Hepatic stellate cell (primary cell): ENCODE measurements at regions not wholly inside any gene's neighbourhood (a gene's known extent, or its start where the extent isn't known, plus 50 kb on each side); places are given as distances from the start of the nearest gene placed in this dataset.
A peak's percentile ranks its signal among the peaks of the same experiment; 100 is the strongest.

ENCODE experiments used
- DNase-seq: peaks from one replicate; pipeline ENCODE4 v3.0.0; 2011; ENCODE audit warnings: low spot score

DNA sequence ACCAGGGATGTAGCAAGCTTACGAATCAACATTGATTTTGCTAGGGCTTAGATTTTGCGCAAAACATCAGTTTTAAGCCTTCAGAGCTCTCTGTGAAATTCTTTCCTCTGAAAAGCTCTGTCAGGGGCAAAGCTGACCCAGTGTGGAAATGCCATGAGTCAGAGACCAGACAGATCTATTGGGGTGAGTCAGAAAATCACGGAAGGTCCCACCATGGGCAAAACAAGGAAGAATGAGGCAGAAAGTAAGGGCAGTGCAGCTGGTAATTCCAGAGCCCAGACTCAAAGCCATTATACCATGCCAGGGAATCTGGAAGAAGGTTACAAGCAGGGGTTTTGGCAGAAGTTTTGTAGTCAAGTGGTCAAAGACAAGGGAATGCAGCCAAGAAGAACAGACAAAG lies 256.6 kb upstream of the CTAGE1 start:
- peak; percentile 60 for DNase-seq

DNA sequence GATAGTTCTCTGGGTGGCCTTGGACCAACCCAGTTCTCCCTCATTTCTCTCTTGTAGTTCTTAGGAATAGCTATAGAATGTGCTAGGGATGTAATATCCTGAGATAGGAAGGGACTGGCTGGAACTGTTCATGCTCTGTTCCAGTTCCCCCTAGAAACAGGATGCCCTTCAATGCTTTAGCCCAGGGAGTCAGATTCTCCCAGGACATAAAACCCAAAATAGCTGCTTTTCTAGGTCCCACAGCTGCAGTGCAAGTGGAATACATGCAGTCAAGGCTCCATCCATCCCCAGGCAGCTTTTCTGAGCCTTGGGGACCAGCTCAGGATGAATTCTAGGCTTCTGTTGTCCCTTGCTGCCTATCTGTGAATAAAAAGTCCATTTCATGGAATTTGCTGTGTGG lies 257.3 kb upstream of the CTAGE1 start:
- no peak for DNase-seq

DNA sequence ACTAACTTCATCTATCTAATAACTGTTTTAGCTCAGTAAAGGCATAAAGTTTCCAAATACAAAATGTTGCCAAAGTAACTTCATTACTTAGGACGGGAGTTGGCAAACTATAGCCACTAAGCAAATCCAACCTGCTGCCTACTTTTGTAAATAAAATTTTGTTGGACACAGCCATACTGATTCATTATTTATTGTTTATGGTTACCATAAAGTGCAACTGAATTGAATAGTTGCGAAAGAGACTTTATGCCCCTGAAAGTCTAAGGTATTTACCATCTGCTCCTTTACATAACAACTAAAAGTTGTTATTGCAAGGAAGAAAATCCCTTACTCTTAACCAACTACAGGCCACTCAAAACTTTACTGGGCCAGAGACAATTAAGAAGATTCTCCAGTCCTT lies 256.7 kb upstream of the RBBP8 start:
- no peak for DNase-seq

DNA sequence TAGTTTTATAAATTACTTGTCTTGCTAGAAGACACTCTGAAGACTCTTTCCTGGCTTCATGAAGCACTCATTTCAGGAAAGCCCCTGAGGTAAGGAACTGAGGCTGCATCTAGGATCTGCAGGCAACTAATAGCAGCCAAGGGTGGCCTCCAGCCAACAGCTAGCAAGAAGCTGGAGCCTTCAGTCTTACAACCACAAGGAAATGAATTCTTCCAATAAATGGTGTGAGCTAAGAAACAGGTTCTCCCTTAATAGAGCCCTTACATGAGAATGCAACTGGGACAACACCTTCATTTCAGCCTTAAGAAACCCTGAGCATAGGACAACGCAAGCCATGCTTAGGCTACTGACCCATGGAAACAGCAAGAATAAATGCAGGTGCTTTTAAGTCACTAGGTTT lies 254.6 kb upstream of the RBBP8 start:
- no peak for DNase-seq

DNA sequence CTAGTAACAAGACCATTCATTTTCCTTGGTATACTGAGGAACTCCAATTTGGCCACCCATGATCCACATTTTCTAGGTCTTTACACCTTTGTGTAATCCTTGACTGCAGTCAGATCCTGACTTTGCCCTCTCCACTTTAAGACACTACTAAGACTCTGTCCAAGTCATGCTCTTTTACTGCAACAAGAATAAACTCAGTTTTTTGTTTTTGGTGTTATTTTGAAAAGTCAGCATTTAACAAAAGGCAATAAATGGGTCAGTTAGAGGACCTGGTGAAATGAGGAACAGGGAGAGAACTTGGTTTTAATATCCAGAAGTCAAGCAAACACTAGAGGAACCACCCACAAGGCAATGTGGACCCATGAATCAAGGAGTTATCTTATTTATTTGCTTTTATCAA lies 252.2 kb upstream of the RBBP8 start:
- DNase-seq, result no peak

DNA sequence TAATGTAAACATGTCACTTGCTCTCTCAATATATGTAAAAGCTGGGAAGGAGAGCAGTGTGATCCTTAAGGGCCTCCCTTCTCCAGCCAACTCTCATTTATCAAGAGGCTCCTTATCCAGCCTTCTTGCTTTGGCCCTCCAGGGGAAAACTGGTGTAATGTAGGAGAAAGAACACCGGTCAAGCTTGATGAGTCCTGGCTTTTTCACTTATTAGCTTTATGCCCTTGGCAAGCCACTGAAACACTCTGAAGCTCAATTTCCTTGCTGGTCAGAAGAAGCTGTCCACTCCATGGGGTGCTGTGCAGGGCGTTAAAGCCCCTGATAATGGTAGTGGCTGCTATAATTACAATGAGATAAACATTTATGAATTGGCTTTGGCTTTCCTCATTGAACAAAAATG lies 251.2 kb upstream of the RBBP8 start:
- no peak for DNase-seq

DNA sequence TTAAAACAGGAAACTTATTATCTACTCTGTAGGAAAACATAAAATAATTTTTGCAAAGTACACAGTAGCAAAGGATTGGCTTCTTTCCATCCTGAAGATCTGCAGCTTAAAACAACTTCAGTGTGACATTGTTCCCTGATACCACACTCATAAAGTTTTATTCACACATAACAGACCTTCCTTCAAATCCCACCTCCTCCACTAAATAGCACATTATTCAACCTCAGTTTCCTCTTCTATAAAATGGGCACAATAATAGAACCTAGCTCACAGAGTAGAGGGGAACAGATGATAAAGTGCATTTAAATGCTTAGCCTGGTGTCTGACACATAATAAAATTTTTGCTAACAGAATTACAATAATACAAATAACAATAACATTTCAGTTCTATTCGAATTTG lies 250.4 kb upstream of the RBBP8 start:
- no peak for DNase-seq

DNA sequence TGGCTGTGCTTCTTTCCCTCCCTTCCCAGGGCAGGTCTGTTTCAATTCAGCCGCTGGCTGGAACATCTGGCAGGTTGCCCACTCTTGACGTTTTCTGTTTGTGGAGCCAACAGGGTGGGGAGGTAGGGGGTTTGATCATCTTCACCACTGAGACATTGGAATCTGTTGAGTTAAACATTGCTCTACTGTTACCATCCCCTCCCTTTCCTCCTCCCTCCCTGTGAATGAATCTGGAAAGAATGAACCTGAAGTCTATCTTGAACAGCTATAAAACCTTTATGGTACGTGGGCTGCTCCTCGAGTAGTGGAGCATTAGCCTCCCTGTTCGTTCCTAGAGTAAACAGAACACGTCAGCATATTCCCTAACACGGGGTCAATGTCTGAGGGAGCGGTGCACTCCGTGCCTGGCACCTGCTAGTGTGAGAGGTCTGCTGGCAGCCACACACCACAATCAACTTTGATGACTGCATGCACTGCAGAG lies 249.9 kb upstream of the RBBP8 start:
- no peak for DNase-seq

DNA sequence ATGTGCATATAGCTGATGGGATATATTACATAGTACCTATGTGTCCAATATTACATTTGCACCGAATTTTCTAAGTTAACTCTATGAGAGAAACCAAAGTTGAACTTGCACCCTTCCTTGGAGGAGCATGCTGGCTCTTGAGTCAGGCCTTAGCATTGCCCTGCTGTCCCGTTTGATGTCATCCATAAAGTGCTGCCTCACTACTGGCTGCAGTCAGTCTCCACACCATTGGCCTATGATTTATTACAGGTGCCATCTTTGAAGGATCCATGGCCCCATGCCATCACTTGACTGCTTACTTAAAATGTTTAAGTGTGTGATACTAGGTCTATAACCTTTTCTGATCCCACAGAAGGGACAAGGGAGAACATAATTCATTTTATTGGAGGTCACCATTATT lies 249.3 kb upstream of the RBBP8 start:
- no peak for DNase-seq

DNA sequence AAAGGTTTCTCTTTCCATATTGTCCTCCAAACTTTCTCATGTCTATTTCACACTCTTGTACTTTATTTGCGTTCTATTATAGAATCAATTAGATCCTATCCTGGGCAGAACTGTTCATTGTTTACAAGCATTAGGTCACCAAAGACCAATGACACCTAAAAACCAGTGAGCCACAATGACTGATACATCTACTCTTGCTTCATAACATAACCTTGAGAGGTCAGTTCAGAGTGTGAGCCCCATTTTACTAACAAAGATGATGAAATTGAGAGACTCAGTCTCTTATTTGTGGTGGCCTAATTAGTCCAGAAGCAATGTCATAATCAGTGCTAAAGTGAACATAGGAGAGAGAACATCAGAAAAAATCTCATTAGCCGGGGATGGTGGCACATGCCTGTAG lies 248.9 kb upstream of the RBBP8 start:
- no peak for DNase-seq

DNA sequence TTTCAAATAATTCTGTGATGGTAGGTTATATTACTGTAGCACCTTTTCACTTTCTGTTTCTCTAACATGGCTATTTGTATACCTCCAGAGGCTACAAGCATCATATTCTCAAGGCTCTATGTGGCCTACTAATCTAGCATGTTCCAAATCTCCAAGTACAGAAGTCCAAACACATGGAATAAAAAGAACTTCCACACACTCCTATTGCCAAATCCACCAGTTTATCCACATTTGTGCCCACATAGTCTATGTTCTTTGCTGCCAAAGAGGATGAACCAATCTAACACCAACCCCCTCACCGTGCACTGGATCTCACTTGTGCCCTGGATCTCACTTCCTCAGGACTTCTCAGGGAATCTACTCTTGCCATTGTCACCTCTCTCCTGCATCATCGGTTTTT lies 247.3 kb upstream of the RBBP8 start:
- no peak for DNase-seq

DNA sequence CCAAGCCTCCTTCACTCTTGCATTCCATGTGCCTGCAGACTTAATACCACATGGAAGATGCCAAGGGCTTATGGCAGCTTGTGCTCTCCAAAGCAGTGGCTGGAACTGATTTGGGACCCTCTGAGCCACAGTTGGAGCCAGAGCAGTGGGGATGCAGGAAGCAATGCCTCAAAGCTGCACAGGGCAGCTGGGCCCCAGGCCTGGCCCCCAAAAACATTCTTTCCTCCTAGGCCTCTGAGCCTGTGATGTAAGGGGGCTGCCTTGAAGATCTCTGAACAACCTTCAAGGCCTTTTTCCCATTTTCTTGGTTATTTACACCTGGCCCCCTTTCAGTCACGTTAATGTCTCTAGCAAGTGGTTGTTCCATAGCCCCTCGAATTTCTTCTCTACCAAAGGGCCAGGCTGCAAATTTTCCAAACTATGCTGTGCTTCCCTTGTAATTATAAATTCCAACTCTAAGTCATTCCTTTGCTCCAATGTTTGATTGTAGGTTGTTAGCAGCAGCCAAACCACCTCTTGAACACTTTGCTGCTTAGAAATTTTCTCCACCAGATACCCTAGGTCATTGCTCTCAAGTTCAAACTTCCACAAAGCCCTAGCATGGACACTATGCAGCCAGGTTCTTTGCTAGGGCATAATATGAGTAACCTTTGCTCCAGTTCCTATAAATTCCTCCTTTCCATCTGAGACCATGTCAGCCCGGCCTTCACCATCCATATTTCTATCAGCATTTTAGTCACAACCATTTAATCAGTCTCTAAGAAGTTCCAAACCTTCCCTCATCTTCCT lies 245.0 kb upstream of the RBBP8 start:
- no peak for DNase-seq

DNA sequence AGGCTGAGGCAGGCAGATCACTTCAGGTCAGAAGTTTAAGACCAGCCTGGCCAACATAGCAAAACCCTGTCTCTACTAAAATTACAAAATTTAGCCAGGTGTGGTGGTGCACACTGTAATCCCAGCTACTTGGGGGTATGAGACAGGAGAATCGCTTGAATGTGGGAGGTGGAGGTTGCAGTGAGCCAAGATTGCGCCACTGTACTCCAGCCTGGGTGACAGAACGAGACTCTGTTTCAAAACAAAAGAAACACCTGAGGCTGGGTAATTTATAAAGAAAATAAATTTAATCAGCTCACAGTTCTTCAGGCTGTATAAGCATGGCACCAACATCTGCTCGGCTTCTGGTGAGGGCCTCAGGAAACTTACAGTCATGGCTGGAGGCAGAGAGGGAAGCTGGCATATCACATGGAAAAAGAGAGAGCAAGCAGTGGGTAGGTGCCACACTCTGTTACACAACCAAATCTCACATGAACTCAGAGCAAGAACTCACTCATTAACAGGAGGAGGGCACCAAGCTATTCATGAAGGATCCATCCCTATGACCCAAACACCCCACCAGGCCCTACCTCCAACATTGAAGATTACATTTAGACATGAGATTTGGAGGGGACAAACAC lies 244.1 kb upstream of the RBBP8 start:
- no peak for DNase-seq

DNA sequence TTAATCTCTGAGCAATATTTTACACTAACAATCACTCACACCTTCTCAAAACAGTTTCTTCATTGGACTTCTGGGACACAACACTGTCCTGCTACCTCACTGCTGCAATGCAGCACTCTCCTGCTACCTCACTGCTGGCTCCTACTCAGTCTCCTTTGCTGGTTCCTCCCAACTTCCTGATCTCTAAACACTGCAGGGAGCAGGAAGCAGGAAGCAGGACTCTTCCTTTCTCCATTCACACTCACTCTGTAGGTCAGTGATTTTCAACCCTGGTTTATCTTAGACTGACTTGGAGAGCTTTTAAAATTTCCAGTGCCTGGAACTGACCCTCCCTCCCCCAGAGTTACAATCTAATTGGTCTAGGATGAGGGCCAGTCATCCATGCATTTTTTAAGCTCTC lies 243.4 kb upstream of the RBBP8 start:
- no peak for DNase-seq

DNA sequence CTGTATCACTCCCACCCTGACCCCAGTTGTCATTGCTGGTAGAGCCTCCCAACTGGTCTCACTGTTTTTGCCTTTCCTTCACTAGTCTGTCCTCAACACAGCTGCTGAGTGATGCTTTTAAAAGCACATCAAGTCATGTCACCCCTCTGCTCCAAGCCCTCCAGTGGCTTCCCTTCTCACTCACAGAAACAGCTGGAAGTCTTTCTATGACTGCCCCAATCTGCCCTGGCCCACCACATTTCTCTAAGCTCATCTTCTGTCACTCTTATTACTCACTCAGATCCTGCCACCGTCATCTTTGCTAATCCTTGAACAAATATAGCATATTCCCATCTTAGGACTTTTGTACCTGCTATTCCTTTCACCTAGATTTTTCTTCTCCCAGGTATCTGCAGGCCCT lies 242.6 kb upstream of the RBBP8 start:
- no peak for DNase-seq

DNA sequence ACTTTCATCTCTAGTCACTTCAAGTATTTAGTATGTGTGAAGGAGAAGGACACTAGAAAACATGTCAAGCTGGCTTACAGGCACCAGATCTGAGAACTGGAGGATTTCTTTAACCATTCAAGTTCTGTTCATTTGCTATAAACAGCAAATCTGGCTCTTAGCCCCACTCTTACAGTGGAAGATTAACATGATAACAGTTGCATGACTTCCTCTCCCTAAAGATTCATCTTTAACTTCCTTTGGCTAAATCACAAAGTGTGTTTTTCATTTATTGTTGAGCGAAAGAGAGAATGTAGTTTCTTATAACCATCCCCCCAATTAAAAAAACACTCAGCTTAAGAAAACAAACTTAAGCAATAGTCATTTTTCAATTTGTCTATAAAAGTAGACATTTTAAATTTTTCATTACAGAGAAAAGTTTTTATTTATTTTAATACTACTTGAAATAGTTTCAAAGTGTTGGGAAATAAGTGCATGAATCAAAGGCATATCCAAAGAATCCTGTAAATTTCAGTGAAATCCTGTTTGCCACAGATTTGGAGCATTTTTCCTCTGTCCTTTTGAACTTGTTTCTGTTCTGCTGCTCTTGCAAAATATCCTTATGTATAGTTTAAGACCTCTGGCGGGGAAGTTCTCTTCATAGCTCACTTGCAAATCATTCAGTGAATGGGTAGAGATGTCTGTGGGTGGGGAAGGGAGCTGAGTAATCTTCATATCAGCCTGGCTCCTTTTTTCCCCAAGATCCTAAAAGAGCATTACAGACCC lies 241.0 kb upstream of the RBBP8 start:
- DNase-seq, result peak; percentile 38

DNA sequence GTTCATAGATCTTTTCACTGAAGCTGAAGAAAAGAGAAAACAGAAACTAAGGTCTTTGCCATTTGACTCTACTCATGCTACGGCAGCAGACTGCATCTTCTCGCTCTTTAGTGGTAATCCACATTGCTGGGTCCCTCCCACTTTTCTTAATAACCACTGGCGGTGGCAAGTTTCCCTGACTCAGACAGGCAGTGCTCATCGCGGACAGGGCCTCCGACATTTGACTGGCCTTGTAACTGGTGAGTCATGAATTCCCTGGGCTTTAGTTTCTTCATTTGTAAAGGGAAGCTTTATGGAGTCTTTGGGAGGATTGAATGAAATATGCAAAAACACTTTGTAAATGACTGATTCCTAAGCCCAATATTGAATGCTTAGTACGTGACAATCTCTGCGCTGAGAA lies 238.2 kb upstream of the RBBP8 start:
- peak; percentile 68 for DNase-seq

DNA sequence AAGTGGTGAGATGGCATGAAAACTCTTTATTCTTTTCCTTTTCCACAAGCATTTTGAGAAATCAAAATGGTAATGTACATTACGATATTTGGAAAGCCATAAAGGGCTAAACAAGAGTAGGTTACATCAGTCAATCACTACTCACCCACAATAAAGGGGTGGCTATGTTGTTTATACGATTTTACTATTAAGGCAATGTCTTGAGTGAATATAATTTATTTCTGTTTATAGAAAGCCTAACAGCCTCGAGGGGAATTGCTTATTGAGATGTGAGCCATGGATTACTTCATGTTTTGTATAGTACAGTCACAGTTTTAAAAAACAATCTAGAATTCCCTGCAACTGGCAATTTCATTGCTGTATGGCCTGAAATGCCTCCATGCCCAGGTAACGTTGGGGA lies 237.5 kb upstream of the RBBP8 start:
- no peak for DNase-seq

DNA sequence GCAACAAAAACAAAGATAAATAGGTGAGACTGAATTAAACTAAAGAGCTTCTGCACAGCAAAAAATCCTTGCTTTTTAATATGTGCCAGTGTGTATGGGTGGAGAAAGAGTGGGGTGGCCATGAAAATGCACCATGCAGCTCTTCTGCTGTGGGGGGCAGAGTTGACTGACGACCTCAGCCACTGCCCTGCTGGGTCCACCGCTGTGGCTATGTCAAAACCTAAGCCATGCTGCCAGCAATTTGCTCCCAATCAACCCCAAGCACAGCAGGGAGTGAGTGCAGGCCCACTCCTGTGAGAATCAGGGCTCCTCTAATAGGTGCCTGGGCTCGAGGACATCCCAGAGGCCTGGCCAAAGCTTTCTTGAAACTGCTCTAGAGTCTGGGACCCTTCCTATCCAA lies 235.6 kb upstream of the RBBP8 start:
- DNase-seq, result no peak

DNA sequence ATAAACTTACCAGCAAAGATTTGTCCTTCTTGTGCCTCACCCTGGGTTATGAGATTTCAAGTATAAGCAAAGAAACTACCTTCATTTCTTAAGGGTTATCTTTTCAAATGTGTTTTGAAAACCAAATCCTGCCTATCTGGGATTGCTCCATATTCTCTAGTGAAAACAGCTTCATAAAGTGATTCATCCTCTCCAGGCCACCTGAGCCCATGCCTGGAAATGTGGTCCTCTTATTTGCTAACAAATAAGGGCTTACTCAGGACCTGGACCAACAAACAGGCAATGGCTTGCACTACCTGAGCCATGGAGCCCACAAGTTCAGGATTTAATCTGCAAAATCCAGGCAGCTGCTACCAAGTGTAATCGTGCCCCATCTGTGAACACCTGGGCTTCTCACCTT lies 234.4 kb upstream of the RBBP8 start:
- DNase-seq, result no peak

DNA sequence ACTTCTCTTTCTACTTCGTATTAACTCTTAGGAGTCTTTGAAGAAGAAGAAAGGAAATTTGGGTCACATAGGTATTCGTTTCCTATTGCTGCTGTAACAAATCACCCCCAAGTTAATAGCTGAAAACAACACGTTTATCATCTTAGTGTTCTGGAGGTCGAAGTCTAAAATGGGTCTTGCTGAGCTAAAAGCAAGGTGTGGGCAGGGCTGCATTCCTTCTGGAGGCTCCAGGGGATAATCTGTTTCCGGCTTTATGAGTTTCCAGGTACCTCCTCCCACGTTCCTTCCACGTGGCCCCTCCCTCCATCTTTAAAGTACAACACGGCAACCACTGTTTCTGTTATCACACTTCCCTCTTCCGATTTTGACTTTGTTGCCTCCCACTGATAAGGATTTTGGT lies 233.5 kb upstream of the RBBP8 start:
- no peak for DNase-seq

DNA sequence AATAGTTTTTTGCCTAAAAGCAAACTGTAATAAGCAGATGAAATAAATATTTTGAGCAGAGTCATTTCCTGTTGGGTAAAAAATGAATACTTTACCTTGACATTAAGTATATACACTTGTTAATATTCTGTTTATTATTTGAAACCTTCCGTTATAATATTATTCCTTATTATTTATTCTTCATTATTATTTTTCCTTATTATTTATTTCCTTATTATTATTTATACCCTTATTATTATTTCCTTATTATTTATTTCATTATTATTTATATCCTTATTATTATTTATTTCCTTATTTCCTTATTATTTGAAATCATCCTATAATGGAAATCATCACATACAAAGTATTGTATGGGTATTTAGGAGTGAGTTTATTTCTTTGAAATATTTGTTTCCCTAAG lies 232.2 kb upstream of the RBBP8 start:
- DNase-seq, result no peak

DNA sequence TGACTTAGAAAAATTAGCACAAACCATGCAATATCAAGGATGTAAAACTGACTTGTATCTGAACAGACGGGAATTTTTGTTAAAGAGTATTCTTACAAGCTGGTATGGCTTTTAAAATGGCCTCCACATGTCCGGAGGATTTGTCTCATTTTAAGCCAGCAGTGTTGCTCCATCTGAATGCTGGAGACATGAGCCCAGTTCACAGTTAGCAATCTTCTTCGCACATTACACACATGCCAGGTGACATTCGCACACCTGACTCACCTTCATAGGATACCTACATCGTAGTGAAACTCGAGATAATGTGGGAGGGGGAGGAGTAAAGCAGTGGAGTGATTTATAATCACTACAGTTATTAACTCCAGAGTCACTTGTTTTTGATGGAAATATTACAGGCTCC lies 231.8 kb upstream of the RBBP8 start:
- DNase-seq, result no peak
